ENCODE measurements at regions not wholly inside any gene's neighbourhood (a gene's known extent, or its start where the extent isn't known, plus 50 kb on each side); places are given as distances from the start of the nearest gene placed in this dataset.

GRCh38 chr14:53306911-53307310 lies 153.8 kb upstream of the DDHD1 start:
- TF ChIP-seq CTCF (conservative IDR thresholded peaks at IDR 0.05): no peak
- Mint-ChIP-seq H3K27me3 (ENCODE audit: insufficient read depth) (peaks cover 2% of the 10 kb centered on the region), H3K4me3 (no peak overlapping the region), H3K4me1 (peaks cover 2% of the 10 kb centered on the region), H3K9me3 (peaks cover 31% of the 10 kb centered on the region), H3K36me3 (ENCODE audit: low read depth) (peaks cover 27% of the 10 kb centered on the region), H3K27ac (no peak overlapping the region)
- H3K27ac ChIP-seq (ENCODE audit: low read depth, low read length): peak overlapping the region; percentile 64
- H3K36me3 ChIP-seq (ENCODE audit: control insufficient read depth, insufficient read depth, low read length): no peaks in the 10 kb centered on the region
- WGBS, 2 experiments (ENCODE audit: insufficient coverage in 1 of 2, insufficient read length in 1 of 2): 67 to 89% methylated on average over 1 to 3 of the region's 3 CpGs
- peaks cover 4% of the 10 kb centered on the region for H3K4me1 ChIP-seq (ENCODE audit: control insufficient read depth, insufficient read depth, low read length)
- H3K27me3 ChIP-seq (ENCODE audit: control insufficient read depth, insufficient read depth, low read length, poor library complexity, severe bottlenecking): no peaks in the 10 kb centered on the region
- no peak overlapping the region for H3K4me3 ChIP-seq (ENCODE audit: low read length)
- no peak for DNase-seq
- H3K9ac ChIP-seq (ENCODE audit: extremely low read depth, low read length, poor library complexity, severe bottlenecking): no peak overlapping the region
- peaks cover 39% of the 10 kb centered on the region for H3K9me3 ChIP-seq (ENCODE audit: control insufficient read depth, low read length)

- TF ChIP-seq CTCF (conservative IDR thresholded peaks at IDR 0.05): peak; percentile 92
- 40 to 41% methylated on average over 11 of the region's 11 CpGs for WGBS, 2 experiments (ENCODE audit: insufficient coverage in 1 of 2, insufficient read length in 1 of 2)
- H3K4me3 Mint-ChIP-seq: no peak overlapping the region
- Histone ChIP-seq H3K9ac (ENCODE audit: extremely low read depth, low read length, poor library complexity, severe bottlenecking) (no peak overlapping the region), H3K9me3 (ENCODE audit: control insufficient read depth, low read length) (peaks cover 33% of the 10 kb centered on the region), H3K27ac (ENCODE audit: low read depth, low read length) (peak overlapping the region; percentile 35), H3K36me3 (ENCODE audit: control insufficient read depth, insufficient read depth, low read length) (no peaks in the 10 kb centered on the region), H3K4me3 (ENCODE audit: low read length) (no peak overlapping the region), H3K4me1 (ENCODE audit: control insufficient read depth, insufficient read depth, low read length) (peaks cover 4% of the 10 kb centered on the region), H3K27me3 (ENCODE audit: control insufficient read depth, insufficient read depth, low read length, poor library complexity, severe bottlenecking) (no peaks in the 10 kb centered on the region)
- H3K9me3 Mint-ChIP-seq: peaks cover 25% of the 10 kb centered on the region
- peak; percentile 77 for DNase-seq
- H3K27me3 Mint-ChIP-seq (ENCODE audit: insufficient read depth): peaks cover 2% of the 10 kb centered on the region
- no peak overlapping the region for H3K27ac Mint-ChIP-seq
- peaks cover 2% of the 10 kb centered on the region for H3K4me1 Mint-ChIP-seq
- peaks cover 24% of the 10 kb centered on the region for H3K36me3 Mint-ChIP-seq (ENCODE audit: low read depth)
These were observed 153.2 kb upstream of the DDHD1 start for GRCh38 chr14:53306267-53306721.

DNA sequence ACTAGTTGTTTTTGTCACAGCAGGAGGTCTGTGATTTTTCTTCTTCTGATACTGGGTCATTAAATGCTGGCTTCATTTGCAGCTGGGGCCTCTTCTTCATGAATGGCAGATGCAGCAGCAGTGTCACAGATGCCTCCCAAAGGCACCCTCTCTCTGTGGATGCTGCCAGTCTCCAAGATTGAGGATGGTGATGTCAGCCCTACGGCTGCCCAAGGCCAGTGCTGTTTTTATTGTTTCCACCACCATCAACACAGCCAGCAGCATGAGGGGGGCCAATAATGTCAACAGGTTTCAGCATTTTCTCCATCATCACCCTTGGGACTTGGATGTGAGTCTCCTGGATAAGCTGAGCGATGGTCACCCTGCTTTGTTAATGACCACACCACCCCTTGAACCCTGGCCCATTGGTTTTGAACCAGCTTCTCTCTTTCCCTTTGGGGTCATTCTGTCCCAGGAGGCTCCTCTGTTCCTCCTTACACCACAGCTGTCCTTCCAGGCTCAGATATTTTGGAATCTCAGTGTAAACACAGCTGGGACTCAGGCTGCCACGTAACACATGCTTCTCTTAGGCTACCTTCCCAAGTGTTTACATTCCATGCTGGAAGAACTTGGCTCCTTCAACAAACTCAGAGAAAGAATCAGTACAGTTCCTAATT lies 151.7 kb upstream of the DDHD1 start:
- peaks cover 4% of the 10 kb centered on the region for H3K4me1 ChIP-seq (ENCODE audit: control insufficient read depth, insufficient read depth, low read length)
- Mint-ChIP-seq H3K9me3 (peaks cover 10% of the 10 kb centered on the region), H3K27me3 (ENCODE audit: insufficient read depth) (peaks cover 2% of the 10 kb centered on the region), H3K4me3 (no peak overlapping the region), H3K36me3 (ENCODE audit: low read depth) (peaks cover 10% of the 10 kb centered on the region), H3K27ac (no peak overlapping the region), H3K4me1 (peaks cover 2% of the 10 kb centered on the region)
- no peak for DNase-seq
- H3K4me3 ChIP-seq (ENCODE audit: low read length): no peak overlapping the region
- no peak overlapping the region for H3K9ac ChIP-seq (ENCODE audit: extremely low read depth, low read length, poor library complexity, severe bottlenecking)
- peaks cover 18% of the 10 kb centered on the region for H3K9me3 ChIP-seq (ENCODE audit: control insufficient read depth, low read length)
- H3K36me3 ChIP-seq (ENCODE audit: control insufficient read depth, insufficient read depth, low read length): no peaks in the 10 kb centered on the region
- peak overlapping the region; percentile 16 for H3K27ac ChIP-seq (ENCODE audit: low read depth, low read length)
- no peak for TF ChIP-seq CTCF (conservative IDR thresholded peaks at IDR 0.05)
- H3K27me3 ChIP-seq (ENCODE audit: control insufficient read depth, insufficient read depth, low read length, poor library complexity, severe bottlenecking): no peaks in the 10 kb centered on the region
- 87 to 95% methylated on average over 3 of the region's 3 CpGs for WGBS, 2 experiments (ENCODE audit: insufficient coverage in 1 of 2, insufficient read length in 1 of 2)
